ENCODE measurements at regions not wholly inside any gene's neighbourhood (a gene's known extent, or its start where the extent isn't known, plus 50 kb on each side); places are given as distances from the start of the nearest gene placed in this dataset.

GRCh38 chr4:144450526-144450925 lies 195.4 kb upstream of the HHIP start:
- H3K79me1 ChIP-seq (ENCODE audit: insufficient read depth, low read depth, low read length, poor library complexity, severe bottlenecking): no peaks in the 10 kb centered on the region
- peaks cover 5% of the 10 kb centered on the region; the same call in 1 of the 2 replicates for H3K27me3 Mint-ChIP-seq (ENCODE audit: low read depth)
- no peak overlapping the region for H3K4me3 Mint-ChIP-seq
- no peak overlapping the region for H3K18ac ChIP-seq (ENCODE audit: insufficient read length, low read depth, low read length)
- H4K5ac ChIP-seq (ENCODE audit: insufficient read length, low read depth, low read length): no peak overlapping the region
- no peak overlapping the region for H3K56ac ChIP-seq (ENCODE audit: insufficient read length, low read depth, low read length)
- peaks cover 0 to 2% of the 10 kb centered on the region in 2 experiments; a peak in 1 of 5 replicates for H3K9me3 Mint-ChIP-seq
- H4K91ac ChIP-seq (ENCODE audit: insufficient read length, low read depth, low read length): no peak overlapping the region
- no peak overlapping the region for H3K14ac ChIP-seq (ENCODE audit: insufficient read depth, low read length)
- H3T11ph ChIP-seq (ENCODE audit: low read length): no peak overlapping the region
- no CpG with 5 or more reads among the region's 2 CpGs for WGBS (ENCODE audit: extremely low coverage, insufficient read length, low lambda C conversion rate)
- no peaks in the 10 kb centered on the region for H3K36me3 Mint-ChIP-seq (ENCODE audit: insufficient read depth in 1 of 3, low read depth in 3 of 3)
- H4K20me1 ChIP-seq (ENCODE audit: control insufficient read depth, insufficient read depth, insufficient read length): no peaks in the 10 kb centered on the region
- no peaks in the 10 kb centered on the region for H3K79me2 ChIP-seq (ENCODE audit: insufficient read depth, low read length)
- H2AFZ ChIP-seq (ENCODE audit: low read length): no peak overlapping the region
- no peak overlapping the region for H2BK15ac ChIP-seq (ENCODE audit: low read depth, low read length)
- no peaks in the 10 kb centered on the region for H3K4me1 Mint-ChIP-seq
- H3K4ac ChIP-seq (ENCODE audit: low read depth, low read length): no peak overlapping the region
- DNase-seq: no peak
- H2BK5ac ChIP-seq (ENCODE audit: insufficient read length, low read length): no peak overlapping the region
- H3K9ac ChIP-seq (ENCODE audit: extremely low read depth, insufficient read length, low read length): no peak overlapping the region
- H3K9me3 ChIP-seq (ENCODE audit: control insufficient read depth, low read depth, low read length): no peaks in the 10 kb centered on the region
- H4K8ac ChIP-seq (replicated peaks; ENCODE audit: insufficient read length, low read depth, low read length): no peak overlapping the region
- TF ChIP-seq CTCF (conservative IDR thresholded peaks at IDR 0.05): no peak
- no peaks in the 10 kb centered on the region for H3K23me2 ChIP-seq (ENCODE audit: insufficient read length, low read depth, low read length, poor library complexity, severe bottlenecking)
- no peak overlapping the region for H3K27ac Mint-ChIP-seq
- H3K27ac ChIP-seq (ENCODE audit: insufficient read length, low read depth, low read length): no peak overlapping the region
- no peak overlapping the region for H2BK120ac ChIP-seq (ENCODE audit: low read depth, low read length, poor library complexity, severe bottlenecking)
- no peaks in the 10 kb centered on the region for H3K4me1 ChIP-seq (ENCODE audit: insufficient read depth, low read length)
- H3K27me3 ChIP-seq (ENCODE audit: insufficient read depth, low read length): no peaks in the 10 kb centered on the region
- no peak overlapping the region for H2BK20ac ChIP-seq (ENCODE audit: low read depth, low read length, poor library complexity, severe bottlenecking)
- no peak overlapping the region for H2BK12ac ChIP-seq (ENCODE audit: insufficient read length, low read depth, low read length)
- H3K4me2 ChIP-seq (ENCODE audit: insufficient read depth, insufficient read length, low read length): no peak overlapping the region
- no peak overlapping the region for H2AK5ac ChIP-seq (ENCODE audit: insufficient read length, low read length)
- H3K23ac ChIP-seq (ENCODE audit: insufficient read length, low read depth, low read length): no peak overlapping the region
